Panc1 (cell line): ENCODE measurements at regions not wholly inside any gene's neighbourhood (a gene's known extent, or its start where the extent isn't known, plus 50 kb on each side); places are given as distances from the start of the nearest gene placed in this dataset.

Experiments
- ATAC-seq: fragments of 200-7000 bp; cut with Tn5 transposase; 2 replicates; pipeline ENCODE4 v1.9.1; 2020; ENCODE audit warnings: mild to moderate bottlenecking, moderate library complexity
- BruUV-seq: library from RNA; stranded (reverse); fragments of 400-500 nt; replicated peaks from 2 replicates; lab custom pipeline; 2021; lab: Mats Ljungman, UMichigan
- CTCF ChIA-PET: fragments of 300-600 bp; sonication (Branson Sonifier 250); formaldehyde crosslinking; loops from one replicate; lab custom pipeline; 2022; ENCODE audit warnings: antibody characterized with exemption; lab: Charles Lee
- POLR2A ChIA-PET: fragments of 300-600 bp; sonication (Branson Sonifier 250); formaldehyde crosslinking; loops from one replicate; lab custom pipeline; 2022; ENCODE audit warnings: antibody characterized with exemption; lab: Charles Lee
- DNase-seq: peaks from one replicate; pipeline ENCODE4 v3.0.0-alpha.2; 2010; ENCODE audit warnings: low read depth, low spot score
- H3K27ac ChIP-seq: 2 replicates; pipeline ENCODE4 v1.5.1; 2011; ENCODE audit warnings: mild to moderate bottlenecking, low read length, inconsistent platforms
- H3K27me3 ChIP-seq: fragments of 200-500 bp; sonication (Bioruptor generic); 2 replicates; pipeline ENCODE4 v1.6.0; 2014; ENCODE audit warnings: low read length, inconsistent platforms; ENCODE audit not compliant: control insufficient read depth, insufficient read depth
- H3K36me3 ChIP-seq: fragments of 200-500 bp; sonication (Bioruptor generic); 2 replicates; pipeline ENCODE4 v1.5.1; 2014; ENCODE audit warnings: inconsistent platforms, mild to moderate bottlenecking, low read length, moderate library complexity; ENCODE audit not compliant: control insufficient read depth, insufficient read depth
- H3K4me1 ChIP-seq: 2 replicates; pipeline ENCODE4 v1.5.1; 2011; ENCODE audit warnings: inconsistent platforms, mild to moderate bottlenecking, low read length, moderate library complexity; ENCODE audit not compliant: control insufficient read depth, insufficient read depth
- H3K4me3 ChIP-seq, 2 experiments: 2 replicates each; pipeline ENCODE4 v1.5.1; 2011 to 2012; ENCODE audit warnings: low read depth in 2 of 2, low read length in 2 of 2, mild to moderate bottlenecking in 2 of 2, inconsistent platforms in 1 of 2, moderate library complexity in 1 of 2
- H3K9me3 ChIP-seq: fragments of 200-500 bp; sonication (Bioruptor generic); 2 replicates; pipeline ENCODE4 v1.5.1; 2014; ENCODE audit warnings: low read depth, mild to moderate bottlenecking, inconsistent platforms, low read length, moderate library complexity; ENCODE audit not compliant: control insufficient read depth, insufficient read depth
- POLR2AphosphoS5 ChIP-seq: IDR thresholded peaks from 2 replicates; pipeline ENCODE4 v1.6.1; 2012; ENCODE audit warnings: mild to moderate bottlenecking, low read depth, low read length, moderate library complexity
- SIN3A ChIP-seq: IDR thresholded peaks from 2 replicates; pipeline ENCODE4 v1.6.1; 2012; ENCODE audit warnings: low read depth, mild to moderate bottlenecking, low read length, moderate library complexity, borderline replicate concordance; ENCODE audit not compliant: insufficient read depth
- TCF7L2 ChIP-seq: IDR thresholded peaks from 2 replicates; pipeline ENCODE4 v1.6.1; 2011; ENCODE audit warnings: mild to moderate bottlenecking, low read depth, low read length, inconsistent platforms
- in situ Hi-C: cut with HindIII; loops from 2 replicates; pipeline ENCODE4 v1.10.0; 2016; ENCODE audit warnings: low sequenced_read_pairs, low pct_unique_long_range_greater_than_20kb
- intact Hi-C: fragments of 100-400 bp; cut with micrococcal nuclease; formaldehyde crosslinking; loops from one replicate; pipeline ENCODE4 v1.10.0; 2022; ENCODE audit not compliant: unreplicated experiment
- TF ChIP-seq, protein P1 (sequence below), 2 experiments: IDR thresholded peaks; 2 replicates each; pipeline ENCODE4 v1.6.1; 2011 to 2012; ENCODE audit warnings: low read depth in 2 of 2, control low read depth in 1 of 2, low read length in 1 of 2, mild to moderate bottlenecking in 1 of 2, moderate library complexity in 1 of 2; ENCODE audit not compliant: insufficient read depth in 1 of 2
- TF ChIP-seq, protein P2 (sequence below): fragments of 450-650 bp; IDR thresholded peaks from 2 replicates; pipeline ENCODE4 v1.5.1; 2017; ENCODE audit warnings: mild to moderate bottlenecking

DNA sequence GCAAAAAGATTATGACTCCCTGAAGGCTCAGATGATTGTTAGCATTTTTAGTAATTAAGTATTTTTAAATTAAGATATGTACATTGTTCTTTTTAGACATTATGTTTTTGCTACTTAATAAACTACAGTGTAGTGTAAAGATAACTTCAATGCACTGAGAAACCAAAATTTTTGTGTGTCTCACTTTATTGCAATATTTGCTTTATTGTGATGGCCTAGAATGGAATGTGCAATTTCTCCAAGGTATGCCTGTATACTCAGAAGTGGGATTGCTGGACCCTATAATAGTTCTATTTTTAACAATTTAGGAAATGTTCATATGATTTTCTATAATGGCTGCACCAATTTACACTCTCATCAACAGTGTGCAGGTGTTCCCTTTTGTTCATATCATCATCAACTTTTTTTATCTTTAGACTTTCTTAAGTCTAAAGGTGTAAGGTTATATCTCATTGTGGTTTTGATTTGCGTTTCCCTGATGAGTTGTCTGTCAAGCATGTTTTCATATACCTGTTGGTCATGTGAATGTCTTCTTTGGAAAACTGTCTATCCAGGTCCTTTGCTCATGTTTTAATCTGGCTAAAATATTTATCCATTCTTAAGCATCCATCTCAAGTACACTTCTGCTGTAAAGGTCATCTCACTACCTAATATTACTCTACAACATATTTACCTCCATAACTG lies 1323.5 kb upstream of the LRRTM3 start:
- TF ChIP-seq, protein P1, sequence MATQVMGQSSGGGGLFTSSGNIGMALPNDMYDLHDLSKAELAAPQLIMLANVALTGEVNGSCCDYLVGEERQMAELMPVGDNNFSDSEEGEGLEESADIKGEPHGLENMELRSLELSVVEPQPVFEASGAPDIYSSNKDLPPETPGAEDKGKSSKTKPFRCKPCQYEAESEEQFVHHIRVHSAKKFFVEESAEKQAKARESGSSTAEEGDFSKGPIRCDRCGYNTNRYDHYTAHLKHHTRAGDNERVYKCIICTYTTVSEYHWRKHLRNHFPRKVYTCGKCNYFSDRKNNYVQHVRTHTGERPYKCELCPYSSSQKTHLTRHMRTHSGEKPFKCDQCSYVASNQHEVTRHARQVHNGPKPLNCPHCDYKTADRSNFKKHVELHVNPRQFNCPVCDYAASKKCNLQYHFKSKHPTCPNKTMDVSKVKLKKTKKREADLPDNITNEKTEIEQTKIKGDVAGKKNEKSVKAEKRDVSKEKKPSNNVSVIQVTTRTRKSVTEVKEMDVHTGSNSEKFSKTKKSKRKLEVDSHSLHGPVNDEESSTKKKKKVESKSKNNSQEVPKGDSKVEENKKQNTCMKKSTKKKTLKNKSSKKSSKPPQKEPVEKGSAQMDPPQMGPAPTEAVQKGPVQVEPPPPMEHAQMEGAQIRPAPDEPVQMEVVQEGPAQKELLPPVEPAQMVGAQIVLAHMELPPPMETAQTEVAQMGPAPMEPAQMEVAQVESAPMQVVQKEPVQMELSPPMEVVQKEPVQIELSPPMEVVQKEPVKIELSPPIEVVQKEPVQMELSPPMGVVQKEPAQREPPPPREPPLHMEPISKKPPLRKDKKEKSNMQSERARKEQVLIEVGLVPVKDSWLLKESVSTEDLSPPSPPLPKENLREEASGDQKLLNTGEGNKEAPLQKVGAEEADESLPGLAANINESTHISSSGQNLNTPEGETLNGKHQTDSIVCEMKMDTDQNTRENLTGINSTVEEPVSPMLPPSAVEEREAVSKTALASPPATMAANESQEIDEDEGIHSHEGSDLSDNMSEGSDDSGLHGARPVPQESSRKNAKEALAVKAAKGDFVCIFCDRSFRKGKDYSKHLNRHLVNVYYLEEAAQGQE (IDR thresholded peaks at IDR 0.05; ENCODE audit: insufficient read depth in 1 of 2, low read depth in 2 of 2, low read length in 1 of 2), result no peak
- TF ChIP-seq POLR2AphosphoS5, result no peak
- no peak for TF ChIP-seq SIN3A
- TF ChIP-seq TCF7L2, result no peak
- TF ChIP-seq, protein P2, sequence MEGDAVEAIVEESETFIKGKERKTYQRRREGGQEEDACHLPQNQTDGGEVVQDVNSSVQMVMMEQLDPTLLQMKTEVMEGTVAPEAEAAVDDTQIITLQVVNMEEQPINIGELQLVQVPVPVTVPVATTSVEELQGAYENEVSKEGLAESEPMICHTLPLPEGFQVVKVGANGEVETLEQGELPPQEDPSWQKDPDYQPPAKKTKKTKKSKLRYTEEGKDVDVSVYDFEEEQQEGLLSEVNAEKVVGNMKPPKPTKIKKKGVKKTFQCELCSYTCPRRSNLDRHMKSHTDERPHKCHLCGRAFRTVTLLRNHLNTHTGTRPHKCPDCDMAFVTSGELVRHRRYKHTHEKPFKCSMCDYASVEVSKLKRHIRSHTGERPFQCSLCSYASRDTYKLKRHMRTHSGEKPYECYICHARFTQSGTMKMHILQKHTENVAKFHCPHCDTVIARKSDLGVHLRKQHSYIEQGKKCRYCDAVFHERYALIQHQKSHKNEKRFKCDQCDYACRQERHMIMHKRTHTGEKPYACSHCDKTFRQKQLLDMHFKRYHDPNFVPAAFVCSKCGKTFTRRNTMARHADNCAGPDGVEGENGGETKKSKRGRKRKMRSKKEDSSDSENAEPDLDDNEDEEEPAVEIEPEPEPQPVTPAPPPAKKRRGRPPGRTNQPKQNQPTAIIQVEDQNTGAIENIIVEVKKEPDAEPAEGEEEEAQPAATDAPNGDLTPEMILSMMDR, result no peak
- CTCF ChIA-PET, result no interaction called here
- Histone ChIP-seq H3K36me3 (no peaks in the 10 kb centered on the region), H3K4me3 (no peak overlapping the region), H3K27me3 (no peaks in the 10 kb centered on the region), H3K27ac (no peak overlapping the region), H3K9me3 (0 out of 2 replicates have a peak, but pooled peaks cover 3% of the 10 kb centered on the region), H3K4me1 (no peaks in the 10 kb centered on the region)
- POLR2A ChIA-PET, result no interaction called here
- in situ Hi-C loops, result no loop called here
- intact Hi-C loops, result no loop called here
- BruUV-seq, result no TSS peak
- DNase-seq, result no peak
- no peak for ATAC-seq

DNA sequence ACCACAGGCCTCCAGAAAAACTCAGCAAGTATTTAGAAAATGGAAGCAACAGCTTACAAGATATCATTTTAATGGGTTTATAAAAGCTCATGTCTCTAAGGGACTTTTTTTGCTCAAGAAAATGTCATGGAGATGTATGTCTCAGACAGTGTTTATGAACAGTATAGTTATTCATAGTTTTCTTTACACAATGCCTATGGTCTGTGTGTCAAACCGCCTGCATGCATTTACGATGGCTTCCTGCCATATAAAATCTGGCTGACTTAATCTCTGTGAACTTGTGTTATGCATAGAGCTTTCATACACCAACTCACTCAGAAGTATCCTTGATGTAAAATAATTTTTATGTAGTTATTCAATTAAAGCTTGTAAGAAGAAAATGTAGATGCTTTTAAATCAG lies 1314.2 kb upstream of the LRRTM3 start:
- intact Hi-C loops, result no loop called here
- ATAC-seq, result no peak
- BruUV-seq, result no TSS peak

More for the DNA sequence above, 1314.2 kb upstream of the LRRTM3 start:
- peaks cover 4% of the 10 kb centered on the region; the same call in 1 of the 2 replicates for H3K9me3 ChIP-seq
- no peak for DNase-seq
- TF ChIP-seq POLR2AphosphoS5 (no peak), SIN3A (no peak), TCF7L2 (no peak)
- TF ChIP-seq, protein P1 (IDR thresholded peaks at IDR 0.05; ENCODE audit: insufficient read depth in 1 of 2, low read depth in 2 of 2, low read length in 1 of 2), result no peak
- TF ChIP-seq, protein P2, result no peak
- H3K4me3 ChIP-seq, result no peak overlapping the region
- ChIA-PET CTCF (no interaction called here), POLR2A (no interaction called here)
- H3K27me3 ChIP-seq, result no peaks in the 10 kb centered on the region
- no peaks in the 10 kb centered on the region for H3K4me1 ChIP-seq
- H3K27ac ChIP-seq, result no peak overlapping the region
- H3K36me3 ChIP-seq, result no peaks in the 10 kb centered on the region
- in situ Hi-C loops, result no loop called here
